Psoas muscle (tissue), 7 donors: ENCODE measurements at regions not wholly inside any gene's neighbourhood (a gene's known extent, or its start where the extent isn't known, plus 50 kb on each side); places are given as distances from the start of the nearest gene placed in this dataset.

Source experiments
- ATAC-seq, 4 donors: fragments of 200-7000 bp; cut with Tn5 transposase; one replicate each; pipeline ENCODE4 v1.9.1; 2020; ENCODE audit warnings: moderate library complexity in 3 of 4, mild to moderate bottlenecking in 2 of 4
- DNase-seq, 2 donors: peaks; one replicate each; pipeline ENCODE4 v3.0.0-alpha.2; 2020
- H3K27ac ChIP-seq: fragments of 200-600 bp; one replicate; pipeline ENCODE4 v1.8.0; 2022
- H3K27me3 ChIP-seq, 3 donors: fragments of 200-600 bp in 1 of 3; one replicate each; pipeline versions ENCODE4 v1.6.1 to v1.8.0; 2013 to 2022; ENCODE audit warnings: low read length in 2 of 3, mild to moderate bottlenecking in 2 of 3, moderate library complexity in 1 of 3; ENCODE audit not compliant: insufficient read depth in 3 of 3
- H3K36me3 ChIP-seq, 2 donors: fragments of 200-600 bp in 1 of 2; one replicate each; pipeline versions ENCODE4 v1.6.1 to v1.8.0; 2013 to 2022; ENCODE audit warnings: low read depth in 1 of 2, mild to moderate bottlenecking in 1 of 2, moderate library complexity in 1 of 2; ENCODE audit not compliant: insufficient read depth in 1 of 2
- H3K4me1 ChIP-seq: fragments of 200-600 bp; one replicate; pipeline ENCODE4 v1.8.0; 2022
- H3K4me3 ChIP-seq: fragments of 200-600 bp; one replicate; pipeline ENCODE4 v1.8.0; 2022; ENCODE audit warnings: mild to moderate bottlenecking
- H3K9me3 ChIP-seq: fragments of 200-600 bp; one replicate; pipeline ENCODE4 v1.8.0; 2022
- CTCF ChIP-seq: fragments of 200-600 bp; IDR thresholded peaks from one replicate; pipeline ENCODE4 v1.8.0; 2022; ENCODE audit warnings: antibody characterized with exemption
- WGBS, 3 donors: extraction: QIAGEN DNeasy Blood & Tissue Kit; methylation state at CpG; one replicate each; pipeline versions ENCODE4 v1.1.6 to v1.1.7; 2013; 5-methylcytosine and 5-hydroxymethylcytosine counted together
- intact Hi-C, 2 donors: fragments of 100-400 bp; cut with DNase I; formaldehyde crosslinking; loops; one replicate each; pipeline versions ENCODE4 v1.11.0 to v1.14.2; 2022
- donor health status: healthy with polysubstance abuse.
- donor health status: DM: no; HTN: no; CAD: no; lungs with moderate emphysema.
- donor health status: Bipolar disorder and iron deficiency.
- donor health status: healthy.
- donor health status: DM: yes; HTN: yes; CAD: no.
- donor health status: DM: no; HTN: no; CAD: no.
- donor health status: DM: yes; HTN: yes; CAD: no.

GRCh38 chr18:64979791-64980190, 771.0 kb upstream of the CDH7 start:
- H3K4me1 ChIP-seq = no peaks in the 10 kb centered on the region
- DNase-seq (no peak), ATAC-seq (no peak)
- H3K9me3 ChIP-seq = no peaks in the 10 kb centered on the region
- no peaks in the 10 kb centered on the region for H3K36me3 ChIP-seq
- no peaks in the 10 kb centered on the region for H3K27me3 ChIP-seq
- intact Hi-C loops = no loop called here
- H3K27ac ChIP-seq = no peak overlapping the region
- 86 to 88% (median 87%) methylated on average over 2 of the region's 2 CpGs for WGBS, 3 donors
- no peak overlapping the region for H3K4me3 ChIP-seq
- no peak for TF ChIP-seq CTCF

- ATAC-seq = no peak
- Histone ChIP-seq H3K36me3 (no peaks in the 10 kb centered on the region), H3K4me1 (no peaks in the 10 kb centered on the region), H3K4me3 (no peak overlapping the region), H3K27ac (no peak overlapping the region), H3K9me3 (no peaks in the 10 kb centered on the region), H3K27me3 (no peaks in the 10 kb centered on the region)
- TF ChIP-seq CTCF = no peak
- 86 to 89% (median 89%) methylated on average over 8 of the region's 8 CpGs for WGBS, 3 donors
- no peak for DNase-seq
- intact Hi-C loops = no loop called here
Measured at GRCh38 chr18:64974391-64975125, 776.3 kb upstream of the CDH7 start.

- 17 to 31% (median 22%) methylated on average over 2 of the region's 2 CpGs for WGBS, 3 donors
- DNase-seq (no peak), ATAC-seq (no peak)
- Histone ChIP-seq H3K27ac (no peak overlapping the region), H3K27me3 (no peaks in the 10 kb centered on the region), H3K4me3 (no peak overlapping the region), H3K4me1 (no peaks in the 10 kb centered on the region), H3K36me3 (no peaks in the 10 kb centered on the region), H3K9me3 (no peaks in the 10 kb centered on the region)
- TF ChIP-seq CTCF = no peak
- intact Hi-C loops = no loop called here
Measured at GRCh38 chr18:64972545-64972944, 778.3 kb upstream of the CDH7 start.

GRCh38 chr18:64966667-64967066, 784.1 kb upstream of the CDH7 start:
- no peak for DNase-seq
- no peaks in the 10 kb centered on the region for H3K36me3 ChIP-seq
- intact Hi-C loops = no loop called here
- no peak for ATAC-seq
- no peaks in the 10 kb centered on the region for H3K27me3 ChIP-seq
- no peaks in the 10 kb centered on the region for H3K9me3 ChIP-seq
- no peak for TF ChIP-seq CTCF
- H3K4me3 ChIP-seq = no peak overlapping the region
- no peaks in the 10 kb centered on the region for H3K4me1 ChIP-seq
- H3K27ac ChIP-seq = no peak overlapping the region

GRCh38 chr18:64956465-64956864, 794.3 kb upstream of the CDH7 start:
- WGBS, 3 donors = 90 to 91% (median 91%) methylated on average over 3 of the region's 3 CpGs
- no peaks in the 10 kb centered on the region for H3K36me3 ChIP-seq
- no peak overlapping the region for H3K4me3 ChIP-seq
- no peaks in the 10 kb centered on the region for H3K27me3 ChIP-seq
- TF ChIP-seq CTCF = no peak
- no peak for DNase-seq
- no peak for ATAC-seq
- intact Hi-C loops = no loop called here
- no peaks in the 10 kb centered on the region for H3K4me1 ChIP-seq
- no peaks in the 10 kb centered on the region for H3K9me3 ChIP-seq
- H3K27ac ChIP-seq = no peak overlapping the region
